ENCODE measurements at regions not wholly inside any gene's neighbourhood (a gene's known extent, or its start where the extent isn't known, plus 50 kb on each side); places are given as distances from the start of the nearest gene placed in this dataset.
"Not testable (repeated sequence)": the region's sequence is repeated elsewhere in the genome, so short reads cannot be mapped to it uniquely, and the experiment has no call there.

DNA sequence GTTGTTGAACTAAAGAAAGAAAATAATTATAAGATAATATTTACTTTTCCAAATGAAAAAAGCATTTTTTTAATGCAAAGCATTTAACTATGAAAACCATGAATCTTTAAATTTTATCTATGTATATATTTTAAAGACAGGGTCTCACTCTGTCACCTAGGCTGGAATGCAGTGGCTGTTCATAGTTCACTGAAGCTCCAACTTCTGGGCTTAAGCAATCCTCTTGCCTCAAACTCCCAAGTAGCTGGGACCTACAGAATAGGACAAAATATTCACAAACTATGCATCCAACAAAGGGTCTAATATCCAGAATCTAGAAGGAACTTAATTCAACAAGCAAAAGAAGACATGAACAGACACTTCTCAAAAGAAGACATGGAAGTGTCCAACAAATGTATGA lies 55.9 kb upstream of the ALB start:
- no peak for DNase-seq

DNA sequence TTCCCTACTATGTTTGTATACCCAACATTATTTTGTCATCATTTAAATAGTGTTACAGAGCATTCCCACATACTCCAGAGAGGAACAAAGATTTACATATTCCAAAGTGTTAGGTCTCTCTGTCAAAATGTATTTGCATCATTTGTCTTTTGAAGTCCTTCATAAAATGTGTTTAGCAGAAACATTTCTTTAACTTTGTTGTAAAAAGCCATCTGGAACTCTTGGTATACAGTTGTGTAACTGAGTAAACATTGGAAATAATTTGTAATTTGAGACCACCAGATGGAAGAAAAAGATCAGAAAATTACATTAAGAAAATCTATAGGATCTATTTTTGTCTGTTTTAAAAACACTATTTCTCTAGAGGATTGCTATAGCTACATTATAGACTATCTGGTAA lies 56.6 kb upstream of the ALB start:
- DNase-seq, result no peak

DNA sequence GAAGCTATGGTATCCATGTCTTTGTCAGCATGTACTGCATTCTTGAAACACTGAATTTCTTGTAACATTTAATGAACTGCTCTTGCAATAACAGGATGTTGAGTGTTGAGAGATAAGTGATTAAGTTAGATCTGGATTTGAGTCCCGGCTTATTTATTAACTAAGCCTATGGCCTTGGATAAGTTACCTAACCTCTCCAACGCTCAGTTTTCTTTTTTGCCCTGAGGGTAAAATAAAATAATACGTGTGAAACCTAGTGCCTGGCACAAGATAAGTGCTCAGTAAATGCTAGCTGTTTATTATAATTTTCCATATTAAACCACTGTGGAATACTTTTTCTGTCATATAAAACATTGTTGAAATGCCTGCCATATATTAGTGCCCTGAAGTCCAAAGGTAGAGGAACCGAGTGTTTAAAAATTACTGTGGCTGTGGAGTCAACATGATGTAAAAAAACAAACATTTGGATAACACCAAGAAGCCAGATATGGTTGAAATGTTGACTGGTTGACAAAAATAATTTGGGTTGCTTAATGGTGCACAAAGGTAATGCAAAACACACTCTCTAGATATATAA lies 58.6 kb upstream of the ALB start:
- no peak for DNase-seq

DNA sequence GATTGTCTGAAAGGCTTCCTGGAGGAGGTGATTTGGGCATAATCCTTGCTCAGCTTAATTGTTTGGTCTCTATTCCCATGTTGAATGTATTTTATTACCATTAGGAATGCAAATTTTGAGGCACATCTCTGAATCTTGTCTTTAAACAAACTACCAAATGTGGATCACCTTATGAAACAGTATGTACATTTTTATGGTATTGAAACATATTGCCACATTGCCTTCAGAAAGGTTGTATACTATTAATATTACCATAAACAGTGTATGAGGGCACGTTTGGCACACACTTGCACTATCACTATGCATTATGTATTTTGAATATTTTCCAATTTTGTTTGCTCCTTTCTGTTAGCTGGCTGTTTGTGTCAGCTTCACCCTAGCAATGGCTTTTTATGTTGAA lies 60.0 kb upstream of the ALB start:
- no peak for DNase-seq

DNA sequence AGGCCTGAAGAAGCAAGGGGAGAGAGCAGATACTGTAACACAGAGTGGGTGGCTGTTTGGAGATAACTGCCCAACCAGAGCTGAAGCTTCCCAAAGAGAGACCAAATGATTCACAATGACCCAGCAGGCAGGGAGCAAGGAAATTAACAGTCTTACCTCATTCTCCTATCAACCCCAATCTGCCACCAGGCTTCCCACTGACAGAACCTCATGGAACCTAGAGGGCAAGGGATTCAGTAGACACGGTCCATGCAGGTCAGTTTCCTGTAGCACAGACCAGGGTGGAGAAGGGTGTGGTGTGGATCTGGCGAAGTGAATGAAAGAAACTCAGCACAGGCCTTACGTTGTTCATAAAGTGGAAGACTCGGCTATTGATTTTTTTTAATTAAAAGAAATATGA lies 60.7 kb upstream of the ALB start:
- no peak for DNase-seq

DNA sequence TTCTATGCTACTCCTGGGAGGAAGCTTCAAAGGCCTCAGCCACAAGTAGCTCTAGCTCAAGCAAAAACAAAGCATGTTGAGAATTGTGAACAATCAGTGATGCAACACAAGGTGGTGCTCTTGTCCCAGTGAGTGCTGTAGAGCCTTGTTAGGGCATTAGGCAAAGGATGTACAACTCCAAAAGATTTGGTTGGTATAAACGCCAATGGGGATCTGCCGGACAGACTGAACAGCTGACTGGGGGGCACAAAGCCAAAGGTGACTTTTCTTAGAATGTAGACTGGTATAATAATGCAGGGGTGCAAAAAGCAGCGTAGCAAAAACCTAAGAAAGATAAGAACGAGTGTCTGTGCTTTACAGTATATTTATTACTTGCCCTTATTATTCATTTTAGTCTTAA lies 62.6 kb upstream of the ALB start:
- DNase-seq, result peak; percentile 4

DNA sequence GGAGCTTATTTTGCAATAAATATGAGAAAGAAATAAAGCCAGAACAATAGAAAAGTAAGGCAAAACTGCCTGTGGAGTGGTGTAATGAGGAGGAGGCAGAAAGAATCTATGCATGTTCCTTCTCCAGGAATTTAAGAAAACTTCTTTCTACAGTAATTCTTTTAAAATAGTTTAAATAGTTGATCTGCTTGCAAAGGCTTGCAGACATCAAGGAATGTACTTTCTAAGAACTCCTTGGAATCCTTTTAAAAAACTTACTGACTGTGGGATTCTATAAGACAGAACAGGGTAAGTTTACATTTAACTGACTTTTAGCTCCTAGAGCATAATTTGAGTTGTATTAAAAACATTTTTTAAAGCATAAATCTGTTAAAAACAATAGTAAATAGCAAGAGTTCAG lies 63.2 kb upstream of the ALB start:
- DNase-seq, result no peak

DNA sequence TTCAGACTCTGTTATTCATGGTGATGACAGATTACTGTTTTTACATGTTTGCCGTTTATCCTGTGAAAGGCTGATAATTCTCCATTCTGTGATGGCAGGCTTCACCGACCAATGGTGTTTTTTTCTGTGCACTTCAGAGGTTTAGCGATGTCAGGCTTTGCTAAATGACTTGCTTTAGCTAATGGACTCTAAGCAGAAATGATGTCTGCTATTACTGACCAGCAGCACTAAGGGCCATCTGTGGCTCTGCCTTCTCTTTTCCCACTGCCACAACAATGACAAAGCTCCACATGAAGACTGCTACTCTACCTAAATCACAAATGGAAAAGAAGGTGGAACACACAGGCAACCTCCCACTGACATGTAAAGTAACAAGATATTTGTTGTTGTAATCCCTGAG lies 68.4 kb upstream of the ALB start:
- no peak for DNase-seq

DNA sequence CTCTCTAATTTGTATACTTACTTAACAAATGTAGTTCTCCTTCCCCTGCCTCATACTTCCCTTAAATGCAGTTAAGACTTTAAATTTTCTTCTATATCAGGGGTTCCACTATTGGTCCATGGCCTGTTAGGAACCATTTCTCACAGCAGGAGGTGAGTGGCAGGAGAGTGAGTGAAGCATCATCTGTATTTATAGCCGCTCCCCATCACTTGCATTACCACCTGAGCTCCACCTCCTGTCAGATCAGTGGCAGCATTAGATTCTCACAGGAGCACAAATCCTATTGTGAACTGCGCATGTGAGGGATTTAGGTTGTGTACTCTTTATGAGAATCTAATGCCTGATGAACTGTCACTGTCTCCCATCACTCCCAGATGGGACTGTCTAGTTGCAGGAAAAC lies 72.1 kb upstream of the ALB start:
- not testable (repeated sequence) for DNase-seq

DNA sequence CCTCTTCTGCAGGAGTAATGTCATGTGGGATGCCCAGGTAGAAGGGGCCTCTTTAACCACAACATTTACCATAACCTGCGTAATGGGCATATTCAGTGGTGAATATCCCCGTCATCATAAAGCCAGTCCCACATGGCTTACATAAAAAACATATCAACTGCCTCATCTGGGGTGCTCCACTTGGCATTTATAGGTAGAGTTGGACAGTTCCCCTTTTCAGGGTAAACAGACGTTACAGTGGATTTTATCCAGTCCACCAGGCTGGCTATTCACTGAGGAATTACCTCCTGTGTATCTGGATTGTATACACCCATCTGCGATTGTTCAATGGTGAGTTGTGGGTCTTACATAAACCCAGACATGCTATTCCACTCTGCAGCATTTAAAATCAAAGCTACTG lies 70.7 kb upstream of the ANKRD17 start:
- no peak for DNase-seq

DNA sequence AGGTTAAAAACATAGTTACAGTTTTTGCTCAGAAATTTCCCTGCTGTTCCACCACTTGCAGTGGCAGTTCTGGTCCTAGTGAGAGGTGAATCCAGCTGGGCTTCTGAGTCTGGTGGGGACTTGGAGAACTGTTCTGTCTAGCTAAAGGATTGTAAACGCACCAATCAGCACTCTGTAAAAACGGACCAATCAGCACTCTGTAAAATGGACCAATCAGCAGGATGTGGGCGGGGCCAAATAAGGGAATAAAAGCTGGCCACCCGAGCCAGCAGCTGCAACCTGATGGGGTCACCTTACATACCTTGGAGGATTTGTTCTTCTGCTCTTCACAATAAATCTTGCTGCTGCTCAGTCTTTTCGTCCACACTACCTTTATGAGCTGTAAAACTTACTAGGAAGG lies 67.2 kb upstream of the ANKRD17 start:
- DNase-seq, result not testable (repeated sequence)

DNA sequence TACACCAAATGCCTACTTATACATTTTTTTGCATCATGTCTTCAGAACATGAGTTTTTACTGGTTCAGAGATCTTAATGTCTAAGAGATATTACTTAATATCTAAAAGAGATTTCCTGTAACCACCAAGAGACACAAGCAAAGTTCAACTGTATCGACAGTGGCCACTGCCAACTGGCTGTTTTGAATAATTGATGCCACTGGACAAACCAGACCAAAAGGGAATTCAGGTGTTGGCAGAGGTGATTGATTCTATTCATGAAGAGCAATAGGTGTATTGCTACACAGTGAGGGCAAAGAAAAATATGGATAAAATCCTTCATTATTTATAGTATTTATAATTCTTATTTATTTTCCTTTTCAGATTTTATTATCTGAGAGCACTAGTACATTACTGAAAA lies 58.5 kb upstream of the ANKRD17 start:
- DNase-seq, result no peak

DNA sequence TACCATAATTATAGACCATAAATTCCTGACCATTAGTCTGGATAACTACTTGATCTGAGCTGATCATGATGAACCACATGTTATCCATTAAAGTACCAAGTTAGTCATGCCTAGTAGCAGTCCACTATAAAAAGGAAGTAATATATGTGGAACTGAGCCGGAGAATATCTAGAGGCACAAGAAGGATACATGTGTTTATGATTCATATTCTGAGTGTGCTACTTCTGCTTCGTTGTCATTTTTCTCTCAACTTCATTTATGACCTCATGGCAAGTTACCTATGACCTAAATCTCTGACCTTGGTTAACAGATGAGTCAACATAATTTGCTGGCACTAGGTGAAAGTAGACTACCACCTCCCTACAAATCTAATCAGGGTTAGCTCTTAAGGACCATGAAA lies 56.5 kb upstream of the ANKRD17 start:
- no peak for DNase-seq

DNA sequence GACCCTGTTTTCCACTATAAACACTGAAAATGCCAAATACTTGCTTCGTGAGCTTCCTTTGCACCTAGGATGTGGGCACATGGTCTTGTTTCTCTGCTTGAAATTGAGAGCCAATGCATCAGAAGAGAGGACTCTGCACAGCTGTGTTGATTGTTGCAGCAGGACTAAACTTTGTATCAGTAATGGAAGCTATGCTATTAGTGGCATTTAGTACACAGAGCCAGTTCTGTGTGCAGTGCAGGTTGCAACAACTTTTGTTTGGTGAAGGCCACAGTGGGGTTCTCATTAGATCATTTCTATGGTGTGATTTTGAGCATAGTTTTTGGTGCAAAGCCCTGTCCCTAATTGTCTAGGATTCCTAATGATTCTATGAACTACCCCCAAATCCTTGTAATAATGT lies 54.4 kb upstream of the ANKRD17 start:
- DNase-seq, result no peak

DNA sequence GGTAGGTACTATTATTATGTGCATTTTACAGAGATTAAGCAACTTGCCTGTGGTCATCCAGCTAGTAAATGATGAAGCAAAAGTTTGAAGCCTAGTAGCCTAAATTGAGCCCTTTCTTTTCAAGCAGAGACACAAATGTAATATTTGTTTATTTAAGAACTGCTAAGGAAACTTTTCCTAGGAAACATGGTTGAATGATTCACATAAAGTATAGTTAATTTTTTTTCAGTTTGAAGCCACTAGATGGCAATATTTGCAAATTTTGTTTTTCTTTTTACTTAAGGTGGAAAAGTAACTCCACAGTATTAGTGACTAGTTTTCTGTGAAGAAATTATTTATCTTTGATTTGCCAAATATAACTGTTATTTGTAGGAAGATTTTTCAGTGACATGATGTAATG lies 52.8 kb upstream of the ANKRD17 start:
- peak; percentile 5 for DNase-seq

DNA sequence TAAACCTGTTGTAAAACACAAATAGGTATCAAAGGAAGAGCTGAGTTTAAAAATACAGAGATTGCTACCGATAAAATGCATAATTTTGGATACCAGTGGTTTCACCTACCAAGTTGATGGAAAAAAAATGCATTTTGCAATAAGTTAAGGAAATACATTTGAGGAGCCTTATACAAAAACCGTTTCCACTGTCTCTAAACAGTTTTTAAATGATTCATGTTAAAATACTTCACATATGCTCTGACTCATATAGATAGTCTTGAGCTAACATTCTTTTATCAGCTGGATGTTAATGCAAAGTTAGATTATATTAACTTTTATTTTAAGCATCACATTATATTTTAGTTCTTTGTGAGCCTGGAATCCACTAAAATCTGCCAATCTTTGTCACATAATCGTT lies 50.6 kb upstream of the ANKRD17 start:
- no peak for DNase-seq
